K562 (cell line): ENCODE measurements at regions not wholly inside any gene's neighbourhood (a gene's known extent, or its start where the extent isn't known, plus 50 kb on each side); places are given as distances from the start of the nearest gene placed in this dataset.

Experiments used
- ATAC-seq: fragments of 200-7000 bp; cut with Tn5 transposase; 3 replicates; pipeline ENCODE4 v1.9.1; 2020; ENCODE audit warnings: moderate library complexity
- BruUV-seq: library from RNA; stranded (reverse); fragments of 400-500 nt; replicated peaks from 2 replicates; lab custom pipeline; 2021; lab: Mats Ljungman, UMichigan
- CTCF ChIA-PET: fragments of 300-600 bp; formaldehyde crosslinking; extraction: SDS; loops from one replicate; lab custom pipeline; 2021; ENCODE audit warnings: low intra/inter-chr PET ratio; lab: Yijun Ruan, JAX
- POLR2A ChIA-PET: fragments of 300-600, 350-650 bp; sonication (Branson Sonifier 250); formaldehyde crosslinking; extraction: SDS; loops from one replicate; lab custom pipeline; 2021; ENCODE audit warnings: antibody characterized with exemption, inconsistent platforms; lab: Yijun Ruan, JAX
- DNase-seq, 4 experiments: peaks; one replicate each; pipeline versions ENCODE4 v3.0.0 to v3.0.0-alpha.2; 2011 to 2018; ENCODE audit warnings: low spot score in 3 of 4, mixed read lengths in 3 of 4; ENCODE audit errors: extremely low read depth in 1 of 4
- FAIRE-seq: peaks from 2 replicates; lab custom pipeline; 2011; peaks lifted over from hg19 to GRCh38; lab: Jason Lieb, UNC
- H2AFZ ChIP-seq: 2 replicates; pipeline ENCODE4 v1.6.0; 2011; ENCODE audit warnings: low read depth, low read length, control low read depth, inconsistent platforms
- H3K27ac ChIP-seq: fragments of 200-600 bp; 3 replicates; pipeline ENCODE4 v1.8.0; 2011; ENCODE audit warnings: low read depth, mild to moderate bottlenecking, control low read depth, inconsistent platforms, low read length, moderate library complexity, mixed read lengths; ENCODE audit errors: extremely low read depth
- H3K27me3 ChIP-seq, 2 experiments: fragments of 300-600 bp in 1 of 2; 2 replicates in 1 of 2; 3 replicates in 1 of 2; pipeline versions ENCODE4 v1.6.0 to v1.8.0; 2011; ENCODE audit warnings: inconsistent platforms in 2 of 2, low read length in 2 of 2, mild to moderate bottlenecking in 1 of 2, mixed read lengths in 1 of 2, moderate library complexity in 1 of 2; ENCODE audit not compliant: control insufficient read depth in 2 of 2, insufficient read depth in 2 of 2
- H3K36me3 ChIP-seq: fragments of 300-600 bp; 3 replicates; pipeline ENCODE4 v1.8.0; 2011; ENCODE audit warnings: mild to moderate bottlenecking, low read length, inconsistent platforms; ENCODE audit not compliant: control insufficient read depth, insufficient read depth
- H3K4me1 ChIP-seq, 2 experiments: fragments of 200-600 bp in 1 of 2; replicated peaks in 1 of 2; 2 replicates in 1 of 2; 3 replicates in 1 of 2; pipeline versions ENCODE4 v1.5.1 to v1.8.0; 2011; ENCODE audit warnings: inconsistent platforms in 2 of 2, low read length in 2 of 2, mild to moderate bottlenecking in 1 of 2, mixed read lengths in 1 of 2, moderate library complexity in 1 of 2; ENCODE audit not compliant: control insufficient read depth in 2 of 2, insufficient read depth in 2 of 2
- H3K4me2 ChIP-seq: 2 replicates; pipeline ENCODE4 v1.6.1; 2011; ENCODE audit warnings: low read length, control low read depth, inconsistent platforms, mixed read lengths; ENCODE audit not compliant: insufficient read depth
- H3K4me3 ChIP-seq: fragments of 200-600 bp; sonication (generic), shearing (Covaris generic); 2 replicates; pipeline ENCODE4 v1.5.1; 2016; ENCODE audit warnings: control low read depth, inconsistent platforms
- H3K79me2 ChIP-seq: fragments of 200-600 bp; 3 replicates; pipeline ENCODE4 v1.8.0; 2011; ENCODE audit warnings: low read length, inconsistent platforms; ENCODE audit not compliant: control insufficient read depth, insufficient read depth
- H3K9ac ChIP-seq, 2 experiments: 2 replicates each; pipeline versions ENCODE4 v1.6.0 to v1.6.1; 2011; ENCODE audit warnings: low read depth in 2 of 2, low read length in 2 of 2, control low read depth in 1 of 2, inconsistent platforms in 1 of 2, mild to moderate bottlenecking in 1 of 2, mixed read lengths in 1 of 2; ENCODE audit not compliant: insufficient read depth in 1 of 2
- H3K9me1 ChIP-seq: one replicate; pipeline ENCODE4 v1.6.0; 2011; ENCODE audit warnings: inconsistent platforms, mild to moderate bottlenecking, low read length, moderate library complexity; ENCODE audit not compliant: control insufficient read depth, insufficient read depth
- H3K9me3 ChIP-seq: replicated peaks from 2 replicates; pipeline ENCODE4 v1.5.1; 2011; ENCODE audit warnings: low read depth, low read length, inconsistent platforms; ENCODE audit not compliant: control insufficient read depth, insufficient read depth
- H4K20me1 ChIP-seq: replicated peaks from 2 replicates; pipeline ENCODE4 v1.6.1; 2011; ENCODE audit warnings: low read length, inconsistent platforms, mixed read lengths; ENCODE audit not compliant: control insufficient read depth, insufficient read depth
- ETV5 ChIP-seq: sonication (generic); formaldehyde crosslinking; IDR thresholded peaks from 2 replicates; pipeline ENCODE4 v1.4.0; 2020; ENCODE audit warnings: low read depth, mild to moderate bottlenecking, missing genetic modification reagents
- HDAC6 ChIP-seq: IDR thresholded peaks from 2 replicates; pipeline ENCODE4 v1.6.1; 2012; ENCODE audit warnings: low read depth, mild to moderate bottlenecking, control low read depth, inconsistent platforms, low read length, moderate library complexity
- MAFF ChIP-seq: IDR thresholded peaks from 2 replicates; pipeline ENCODE4 v1.6.1; 2012; ENCODE audit warnings: low read length, improper control_type of control experiment
- YBX1 ChIP-seq: fragments of 450-650 bp; IDR thresholded peaks from 2 replicates; pipeline ENCODE4 v1.7.1; 2016; ENCODE audit warnings: mild to moderate bottlenecking
- ZMIZ1 ChIP-seq, 2 experiments: fragments of 150-350 bp in 1 of 2; IDR thresholded peaks; 2 replicates each; pipeline ENCODE4 v1.6.1; 2012 to 2016; ENCODE audit warnings: low read depth in 2 of 2, low read length in 2 of 2, mild to moderate bottlenecking in 1 of 2, moderate library complexity in 1 of 2
- WGBS: fragments of 100-300 bp; shearing (Covaris generic); methylation state at CpG from one replicate; pipeline ENCODE4 v1.1.6; 2016; ENCODE audit warnings: low coverage, mixed read lengths; ENCODE audit not compliant: insufficient coverage; ENCODE audit errors: missing lambda C conversion rate; 5-methylcytosine and 5-hydroxymethylcytosine counted together
- in situ Hi-C: fragments of 300-500 bp; cut with MboI; formaldehyde crosslinking; loops from 4 replicates; pipeline ENCODE4 v1.15.0; 2018; ENCODE audit warnings: inconsistent platforms, mixed read lengths
- intact Hi-C: fragments of 100-400 bp; cut with micrococcal nuclease; formaldehyde crosslinking; loops from 2 replicates; pipeline ENCODE4 v1.14.2; 2022
- TF ChIP-seq, protein P1 (sequence below): conservative IDR thresholded peaks from 2 replicates; pipeline ENCODE4 v1.6.1; 2011; ENCODE audit warnings: low read depth, mild to moderate bottlenecking, low read length; ENCODE audit not compliant: control insufficient read depth

- TF ChIP-seq HDAC6 = no peak
- TF ChIP-seq MAFF = no peak
- TF ChIP-seq, all 486 proteins: peak for 2
These were observed 113.5 kb downstream of the PROX1 start (continued) for GRCh38 chr1:214101246-214101645.

- Histone ChIP-seq H3K9ac (no peak overlapping the region), H4K20me1 (no peaks in the 10 kb centered on the region), H3K9me1 (no peaks in the 10 kb centered on the region), H3K27ac (no peak overlapping the region), H2AFZ (no peak overlapping the region), H3K36me3 (no peaks in the 10 kb centered on the region), H3K4me1 (no peaks in the 10 kb centered on the region), H3K27me3 (peaks cover 3 to 4% of the 10 kb centered on the region in 2 experiments; a peak in 2 of 5 replicates), H3K4me2 (no peak overlapping the region), H3K79me2 (no peaks in the 10 kb centered on the region), H3K9me3 (no peaks in the 10 kb centered on the region), H3K4me3 (no peak overlapping the region)
- 4% methylated on average over 3 of the region's 3 CpGs for WGBS
- ATAC-seq (no peak), FAIRE-seq (no peak), DNase-seq (no peak)
- TF ChIP-seq ZMIZ1 (IDR thresholded peaks at IDR 0.05; ENCODE audit: low read depth in 2 of 2, low read length in 2 of 2) = no peak
- TF ChIP-seq, protein P1, sequence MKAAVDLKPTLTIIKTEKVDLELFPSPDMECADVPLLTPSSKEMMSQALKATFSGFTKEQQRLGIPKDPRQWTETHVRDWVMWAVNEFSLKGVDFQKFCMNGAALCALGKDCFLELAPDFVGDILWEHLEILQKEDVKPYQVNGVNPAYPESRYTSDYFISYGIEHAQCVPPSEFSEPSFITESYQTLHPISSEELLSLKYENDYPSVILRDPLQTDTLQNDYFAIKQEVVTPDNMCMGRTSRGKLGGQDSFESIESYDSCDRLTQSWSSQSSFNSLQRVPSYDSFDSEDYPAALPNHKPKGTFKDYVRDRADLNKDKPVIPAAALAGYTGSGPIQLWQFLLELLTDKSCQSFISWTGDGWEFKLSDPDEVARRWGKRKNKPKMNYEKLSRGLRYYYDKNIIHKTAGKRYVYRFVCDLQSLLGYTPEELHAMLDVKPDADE = no peak
- TF ChIP-seq ETV5 (CRISPR knock-in tag) = no peak
- no peak for TF ChIP-seq YBX1
- in situ Hi-C loops = no loop called here
- ChIA-PET CTCF (no interaction called here), POLR2A (no interaction called here)
- intact Hi-C loops = no loop called here
- no TSS peak for BruUV-seq
These were observed 114.1 kb downstream of the PROX1 start for GRCh38 chr1:214101828-214102227.
